GM12872 (cell line): ENCODE measurements at regions not wholly inside any gene's neighbourhood (a gene's known extent, or its start where the extent isn't known, plus 50 kb on each side); places are given as distances from the start of the nearest gene placed in this dataset.

Source experiments
- TF ChIP-seq, protein P1 (sequence below): IDR thresholded peaks from 3 replicates; pipeline ENCODE4 v1.5.1; 2011; ENCODE audit warnings: low read depth, mild to moderate bottlenecking, low read length, moderate library complexity; ENCODE audit not compliant: insufficient read depth

DNA sequence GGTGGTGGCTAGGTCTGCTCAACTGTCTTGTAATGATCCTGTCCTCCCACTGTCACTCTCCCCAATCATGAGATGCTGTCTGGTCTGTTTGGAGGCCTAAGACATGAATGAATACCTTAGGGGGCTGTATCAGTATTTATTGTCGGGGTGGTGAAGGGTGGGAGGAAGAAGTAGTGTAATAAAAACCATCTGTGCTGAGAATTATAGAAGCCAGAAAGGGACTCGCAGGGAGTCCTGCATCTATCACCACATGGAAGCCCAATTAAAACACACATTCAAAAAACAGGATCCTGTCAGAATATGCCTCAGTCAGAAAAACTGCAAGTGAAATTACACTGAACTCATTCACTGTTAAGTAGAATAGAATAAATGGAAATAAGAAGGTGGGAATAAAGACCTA is 1134.3 kb upstream of the C9orf72 start:
- TF ChIP-seq, protein P1, sequence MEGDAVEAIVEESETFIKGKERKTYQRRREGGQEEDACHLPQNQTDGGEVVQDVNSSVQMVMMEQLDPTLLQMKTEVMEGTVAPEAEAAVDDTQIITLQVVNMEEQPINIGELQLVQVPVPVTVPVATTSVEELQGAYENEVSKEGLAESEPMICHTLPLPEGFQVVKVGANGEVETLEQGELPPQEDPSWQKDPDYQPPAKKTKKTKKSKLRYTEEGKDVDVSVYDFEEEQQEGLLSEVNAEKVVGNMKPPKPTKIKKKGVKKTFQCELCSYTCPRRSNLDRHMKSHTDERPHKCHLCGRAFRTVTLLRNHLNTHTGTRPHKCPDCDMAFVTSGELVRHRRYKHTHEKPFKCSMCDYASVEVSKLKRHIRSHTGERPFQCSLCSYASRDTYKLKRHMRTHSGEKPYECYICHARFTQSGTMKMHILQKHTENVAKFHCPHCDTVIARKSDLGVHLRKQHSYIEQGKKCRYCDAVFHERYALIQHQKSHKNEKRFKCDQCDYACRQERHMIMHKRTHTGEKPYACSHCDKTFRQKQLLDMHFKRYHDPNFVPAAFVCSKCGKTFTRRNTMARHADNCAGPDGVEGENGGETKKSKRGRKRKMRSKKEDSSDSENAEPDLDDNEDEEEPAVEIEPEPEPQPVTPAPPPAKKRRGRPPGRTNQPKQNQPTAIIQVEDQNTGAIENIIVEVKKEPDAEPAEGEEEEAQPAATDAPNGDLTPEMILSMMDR: no peak

DNA sequence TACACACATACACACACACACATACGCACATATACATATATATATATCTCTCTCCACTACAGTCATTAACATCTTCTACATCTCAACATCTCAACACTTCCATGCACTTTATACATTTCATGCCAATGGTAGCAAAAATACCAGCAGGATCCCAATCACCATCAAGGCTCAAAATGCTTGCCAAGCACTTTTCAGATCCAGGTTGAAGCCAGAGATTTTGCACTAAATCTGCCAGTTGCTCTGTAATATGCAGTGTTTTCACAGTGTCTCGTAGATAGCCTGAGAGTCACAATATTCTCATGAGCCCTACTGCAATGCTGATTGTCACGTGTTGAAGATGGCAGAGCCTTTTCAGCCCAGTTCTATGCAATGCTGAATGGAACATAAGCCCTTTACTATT is 1140.9 kb upstream of the C9orf72 start:
- TF ChIP-seq, protein P1: no peak

DNA sequence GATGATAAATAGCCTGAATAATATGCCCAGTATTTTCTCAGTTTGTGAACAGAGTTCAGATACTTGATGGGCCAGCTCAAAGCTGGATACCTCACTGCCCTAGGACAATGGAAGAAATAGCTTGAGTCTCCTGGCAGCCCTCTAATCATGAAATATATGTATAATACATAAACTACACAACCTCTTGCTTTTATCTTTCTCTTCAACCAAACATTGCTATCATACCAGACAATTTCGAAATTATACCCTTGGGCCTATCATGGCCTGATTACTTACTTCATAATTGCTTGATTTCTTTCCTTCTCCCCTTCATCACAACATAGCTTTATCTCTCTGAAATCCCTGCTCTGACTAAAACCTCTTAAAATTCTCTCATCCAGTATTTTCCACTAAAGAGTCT is 1144.9 kb upstream of the C9orf72 start:
- TF ChIP-seq, protein P1: no peak

DNA sequence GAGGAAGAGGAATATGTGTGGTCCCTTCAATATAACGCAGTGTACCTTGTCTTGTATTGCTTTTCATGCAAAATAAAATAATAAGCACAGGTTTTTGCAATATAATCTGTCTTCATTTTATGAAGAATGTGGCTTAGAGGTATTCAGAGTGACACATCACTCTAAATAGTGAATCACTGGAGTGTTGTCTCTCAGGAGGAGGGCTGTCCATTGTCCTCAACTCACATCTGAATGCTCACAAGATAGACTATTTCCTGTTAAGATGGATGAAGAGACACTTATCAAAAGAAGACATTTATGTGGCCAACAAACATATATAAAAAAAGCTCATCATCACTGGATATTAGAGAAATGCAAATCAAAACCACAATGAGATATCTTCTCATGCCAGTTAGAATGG is 1147.5 kb upstream of the C9orf72 start:
- TF ChIP-seq, protein P1: no peak

DNA sequence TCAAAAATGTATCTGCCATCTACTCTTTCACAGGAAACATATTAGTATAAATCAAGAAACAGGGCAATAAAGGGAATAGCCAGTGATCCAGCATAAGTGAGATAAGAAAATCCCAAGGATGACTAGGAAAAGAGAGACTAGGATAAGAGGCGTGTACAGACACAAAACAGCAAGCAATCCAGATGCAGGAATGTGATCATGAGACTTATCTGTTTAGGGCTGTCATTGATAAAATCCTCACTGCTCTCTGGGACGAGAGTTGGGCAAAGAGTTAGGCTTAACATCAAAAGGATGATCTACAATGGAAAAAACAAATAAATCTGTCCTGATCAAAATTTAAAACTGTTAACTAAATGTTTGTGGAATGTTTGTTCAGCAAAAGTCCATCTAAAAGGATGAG is 1156.8 kb upstream of the C9orf72 start:
- TF ChIP-seq, protein P1: no peak

DNA sequence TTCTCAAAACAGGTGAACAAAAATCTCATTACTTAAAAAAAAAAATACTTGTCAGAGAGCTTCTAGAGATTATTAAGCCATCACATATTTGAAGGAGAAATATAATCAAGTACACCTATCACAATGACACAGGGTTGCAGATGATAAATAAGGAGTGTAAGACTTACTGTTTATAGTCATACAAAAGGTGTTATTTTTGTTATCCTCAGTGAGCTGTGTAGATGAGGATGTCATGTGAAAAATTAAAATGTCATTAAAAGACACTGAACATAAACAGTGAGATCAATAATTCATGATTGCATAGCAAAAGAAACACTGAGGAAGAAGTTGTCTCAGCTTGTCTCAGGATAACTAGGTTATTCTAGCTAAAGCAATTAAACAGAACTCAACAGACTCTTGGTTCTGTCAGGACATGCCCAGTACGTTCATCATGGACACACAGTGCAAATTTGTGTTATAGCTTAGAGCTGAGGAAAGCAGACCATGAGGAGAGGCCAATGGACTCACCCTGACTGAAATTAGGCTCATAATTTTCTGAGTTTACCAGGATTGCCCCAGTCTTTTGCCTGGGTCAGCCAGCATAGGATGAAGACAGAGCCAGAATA is 1162.6 kb upstream of the C9orf72 start:
- TF ChIP-seq, protein P1: no peak

DNA sequence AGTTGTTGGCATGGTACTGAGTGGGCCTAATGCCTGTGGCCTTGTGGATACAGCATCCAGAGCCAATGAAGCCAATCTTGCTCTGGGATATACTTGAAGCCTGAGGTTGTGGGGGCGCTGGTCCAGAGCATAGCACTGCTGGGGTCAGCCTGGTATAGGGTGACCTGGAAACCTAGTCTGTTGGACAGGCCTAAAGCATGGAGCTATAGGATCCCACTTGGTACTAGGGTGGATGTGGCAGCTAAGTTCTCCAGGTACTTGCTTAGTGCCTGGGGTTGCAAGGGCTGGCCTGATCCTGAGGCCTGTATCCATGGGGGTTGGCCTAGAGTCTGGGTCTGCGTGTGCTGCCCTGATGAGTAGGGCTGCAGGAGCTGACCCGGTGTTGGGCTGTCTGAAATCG is 1168.2 kb upstream of the C9orf72 start:
- TF ChIP-seq, protein P1: no peak

DNA sequence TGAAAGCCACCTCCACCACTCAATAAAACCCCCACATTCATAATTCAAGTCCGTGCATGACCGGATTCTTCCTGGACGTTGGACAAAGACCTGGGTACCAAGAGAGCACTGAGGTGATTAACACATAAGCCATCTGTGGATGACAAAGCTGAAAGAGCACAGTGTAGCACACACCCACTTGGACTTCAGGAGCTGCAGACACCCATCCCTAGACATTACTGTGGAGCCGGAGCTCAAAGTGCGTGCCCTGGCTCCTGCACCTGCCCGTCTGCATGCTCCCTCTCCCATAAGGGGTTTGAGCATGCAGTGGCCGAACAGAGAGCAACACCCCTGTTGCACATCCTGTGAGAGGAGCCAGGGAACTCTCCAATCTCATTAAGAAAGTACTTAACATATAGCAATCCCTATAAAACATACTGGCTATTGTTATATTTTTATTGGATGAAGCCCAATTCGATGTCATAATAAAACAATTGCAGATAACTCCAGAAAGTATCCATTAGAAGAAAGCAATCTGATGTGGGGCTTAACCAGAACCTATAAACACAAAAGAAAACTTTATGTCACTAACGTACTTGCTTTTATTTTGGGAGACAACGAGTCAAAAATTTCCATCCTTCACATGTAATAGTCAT is 1174.2 kb upstream of the C9orf72 start:
- TF ChIP-seq, protein P1: no peak
